Daoy (cell line): ENCODE measurements at regions not wholly inside any gene's neighbourhood (a gene's known extent, or its start where the extent isn't known, plus 50 kb on each side); places are given as distances from the start of the nearest gene placed in this dataset.

Experiments used
- DNase-seq: peaks from one replicate; pipeline ENCODE4 v3.0.0-alpha.2; 2015; ENCODE audit warnings: low read depth

- no peak for DNase-seq
Observed at GRCh38 chr1:112264010-112264409, 132.0 kb upstream of the CTTNBP2NL start.

- no peak for DNase-seq
Observed at GRCh38 chr1:112264553-112264952, 131.5 kb upstream of the CTTNBP2NL start.

GRCh38 chr1:112265931-112266330 is 130.1 kb upstream of the CTTNBP2NL start:
- no peak for DNase-seq

- DNase-seq, result no peak
Observed at GRCh38 chr1:112267206-112267605, 128.8 kb upstream of the CTTNBP2NL start.

GRCh38 chr1:112267929-112268328 is 128.1 kb upstream of the CTTNBP2NL start:
- no peak for DNase-seq

- DNase-seq, result no peak
Observed at GRCh38 chr1:112268408-112268807, 127.6 kb upstream of the CTTNBP2NL start.

- DNase-seq, result no peak
Observed at GRCh38 chr1:112271270-112271669, 124.7 kb upstream of the CTTNBP2NL start.

GRCh38 chr1:112272101-112272772 is 123.8 kb upstream of the CTTNBP2NL start:
- DNase-seq, result no peak

GRCh38 chr1:112284796-112285195 is 111.2 kb upstream of the CTTNBP2NL start:
- DNase-seq, result no peak

GRCh38 chr1:112285316-112285715 is 110.7 kb upstream of the CTTNBP2NL start:
- DNase-seq, result no peak

GRCh38 chr1:112285746-112286145 is 110.3 kb upstream of the CTTNBP2NL start:
- DNase-seq, result no peak

- peak; percentile 56 for DNase-seq
Observed at GRCh38 chr1:112296908-112297307, 99.1 kb upstream of the CTTNBP2NL start.

GRCh38 chr1:112297536-112297935 is 98.5 kb upstream of the CTTNBP2NL start:
- DNase-seq, result peak; percentile 58

- DNase-seq, result peak; percentile 66
Observed at GRCh38 chr1:112298558-112298957, 97.5 kb upstream of the CTTNBP2NL start.

GRCh38 chr1:112304126-112304525 is 91.9 kb upstream of the CTTNBP2NL start:
- no peak for DNase-seq

GRCh38 chr1:112304612-112305011 is 91.4 kb upstream of the CTTNBP2NL start:
- no peak for DNase-seq

GRCh38 chr1:112307930-112308591 is 88.0 kb upstream of the CTTNBP2NL start:
- DNase-seq, result no peak

- no peak for DNase-seq
Observed at GRCh38 chr1:112308716-112309115, 87.3 kb upstream of the CTTNBP2NL start.

- DNase-seq, result no peak
Observed at GRCh38 chr1:112309499-112309898, 86.5 kb upstream of the CTTNBP2NL start.

- no peak for DNase-seq
Observed at GRCh38 chr1:112312315-112312714, 83.7 kb upstream of the CTTNBP2NL start.

GRCh38 chr1:112312879-112313278 is 83.1 kb upstream of the CTTNBP2NL start:
- no peak for DNase-seq

- no peak for DNase-seq
Observed at GRCh38 chr1:112316254-112316913, 79.6 kb upstream of the CTTNBP2NL start.

GRCh38 chr1:112317140-112317539 is 78.9 kb upstream of the CTTNBP2NL start:
- no peak for DNase-seq
